ENCODE measurements at regions not wholly inside any gene's neighbourhood (a gene's known extent, or its start where the extent isn't known, plus 50 kb on each side); places are given as distances from the start of the nearest gene placed in this dataset.

DNA sequence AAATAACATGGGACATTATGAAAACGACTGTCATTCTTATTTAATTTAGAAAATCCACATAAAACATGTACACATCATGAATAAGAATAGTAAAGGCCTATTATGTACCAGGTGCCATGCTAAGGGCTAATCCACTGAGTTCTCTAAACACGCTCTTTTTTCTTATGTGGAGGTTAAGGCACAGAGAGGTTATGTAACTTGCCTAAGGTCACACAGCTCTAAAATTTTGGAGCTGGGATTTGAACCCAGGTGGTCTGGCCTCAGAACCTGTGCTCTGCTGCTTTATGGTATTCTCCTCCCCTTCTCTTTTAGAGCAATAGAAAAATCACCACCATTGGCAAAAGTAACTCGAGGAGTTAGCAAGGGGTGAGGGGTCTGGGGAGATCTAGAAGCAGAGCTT, 156.9 kb upstream of the ZNF536 start:
- H3K9me3 Mint-ChIP-seq, result no peaks in the 10 kb centered on the region
- no peak for DNase-seq
- H3K4me1 Mint-ChIP-seq, result peaks cover 9% of the 10 kb centered on the region
- intact Hi-C loops (cut with micrococcal nuclease), result no loop called here
- peaks cover 6% of the 10 kb centered on the region for H3K27me3 Mint-ChIP-seq
- no peaks in the 10 kb centered on the region for H3K36me3 Mint-ChIP-seq (ENCODE audit: low read depth)
- H3K27ac Mint-ChIP-seq, result peak overlapping the region; percentile 14
- peak overlapping the region; percentile 7 for H3K4me3 Mint-ChIP-seq

DNA sequence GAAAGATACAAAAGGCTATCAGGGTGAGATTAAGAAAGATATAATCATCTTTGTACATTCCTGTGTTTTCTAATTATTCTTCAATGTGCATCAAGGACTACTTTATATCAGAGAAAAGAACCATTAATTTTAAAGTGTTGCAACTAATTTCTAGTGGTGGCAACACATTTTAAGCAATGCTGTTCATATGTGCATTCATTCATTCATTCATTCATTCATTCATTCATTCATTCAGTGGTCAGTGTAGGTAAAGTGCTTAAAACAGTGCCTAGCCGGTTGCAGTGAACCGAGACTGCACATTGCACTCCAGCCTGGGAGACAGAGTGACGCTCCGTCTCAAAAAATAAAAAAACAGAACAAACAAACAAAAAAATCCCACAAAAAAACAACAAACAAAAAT, 155.7 kb upstream of the ZNF536 start:
- Mint-ChIP-seq H3K27ac (no peak overlapping the region), H3K36me3 (ENCODE audit: low read depth) (no peaks in the 10 kb centered on the region), H3K4me1 (peaks cover 9% of the 10 kb centered on the region), H3K9me3 (no peaks in the 10 kb centered on the region), H3K4me3 (no peak overlapping the region), H3K27me3 (peaks cover 14% of the 10 kb centered on the region)
- no peak for DNase-seq
- intact Hi-C loops (cut with micrococcal nuclease), result no loop called here

DNA sequence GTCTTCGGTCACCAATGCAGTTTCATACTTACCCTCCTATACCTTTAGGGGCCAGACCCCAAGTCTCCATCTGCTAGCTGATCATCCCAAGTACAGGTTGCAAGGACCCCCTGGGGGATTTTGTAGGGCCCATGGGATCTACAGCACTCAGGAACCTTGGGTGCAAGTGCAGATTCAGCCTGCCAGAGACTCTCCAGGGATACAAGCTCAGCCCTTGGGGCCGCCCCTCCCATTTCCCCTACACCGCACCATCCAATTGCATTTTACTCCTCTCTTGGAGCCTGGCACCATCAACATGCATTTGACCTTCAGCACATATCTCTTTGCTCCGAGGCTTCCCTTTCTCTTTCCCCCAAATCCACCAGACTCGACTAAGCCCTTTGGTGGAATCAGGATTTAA, 154.7 kb upstream of the ZNF536 start:
- no peaks in the 10 kb centered on the region for H3K36me3 Mint-ChIP-seq (ENCODE audit: low read depth)
- DNase-seq, result no peak

DNA sequence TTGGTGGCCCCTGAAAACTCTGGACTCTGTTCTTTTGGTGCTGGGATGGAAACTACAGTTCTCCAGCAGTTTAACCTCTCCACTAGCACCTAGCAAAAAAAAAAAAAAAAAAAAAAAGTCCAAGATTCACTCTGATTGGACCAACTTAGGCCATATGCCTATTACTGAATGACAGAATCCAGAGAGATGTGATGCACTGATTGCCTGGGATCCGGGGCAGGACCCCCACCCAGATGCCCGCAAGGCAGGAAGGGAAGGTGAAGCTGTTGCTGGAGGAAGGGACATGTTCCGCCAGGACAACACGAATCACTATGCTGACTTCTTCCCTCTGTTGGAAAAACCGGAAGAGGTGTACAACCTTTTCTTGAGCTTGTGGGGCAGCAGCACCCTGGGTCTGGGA, 152.5 kb upstream of the ZNF536 start:
- Mint-ChIP-seq H3K4me1 (peaks cover 9% of the 10 kb centered on the region), H3K9me3 (peaks cover under 1% of the 10 kb centered on the region), H3K36me3 (ENCODE audit: low read depth) (peaks cover 4% of the 10 kb centered on the region), H3K27ac (no peak overlapping the region), H3K4me3 (no peak overlapping the region), H3K27me3 (peaks cover 38% of the 10 kb centered on the region)
- intact Hi-C loops (cut with micrococcal nuclease), result loop anchor here (10.0 kb wide), 1 partner anchor 495 kb away; no protein-coding TSS in a partner anchor
- DNase-seq, result no peak

More for the DNA sequence above, 154.7 kb upstream of the ZNF536 start:
- intact Hi-C loops (cut with micrococcal nuclease), result no loop called here
- H3K4me1 Mint-ChIP-seq, result peaks cover 9% of the 10 kb centered on the region
- H3K27ac Mint-ChIP-seq, result no peak overlapping the region
- H3K9me3 Mint-ChIP-seq, result no peaks in the 10 kb centered on the region
- no peak overlapping the region for H3K4me3 Mint-ChIP-seq
- H3K27me3 Mint-ChIP-seq, result peaks cover 21% of the 10 kb centered on the region

DNA sequence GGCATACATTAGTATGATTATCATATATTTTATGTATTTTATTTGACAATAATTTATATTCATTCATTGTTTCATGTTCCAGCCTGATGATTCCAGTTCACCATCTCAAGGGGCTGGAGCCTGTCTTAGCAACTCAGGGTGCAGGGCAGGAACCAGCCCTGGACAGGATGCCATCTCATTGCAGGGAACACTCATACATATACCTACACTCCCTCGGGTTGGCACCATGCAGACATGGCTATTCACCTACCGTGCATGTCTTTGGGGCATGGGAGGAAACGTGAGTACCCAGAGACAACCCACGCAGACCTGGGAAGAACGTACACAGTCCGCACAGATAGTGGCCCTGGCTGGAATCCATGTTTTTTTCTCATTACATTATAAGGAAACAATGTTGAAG, 151.0 kb upstream of the ZNF536 start:
- DNase-seq, result no peak
- Mint-ChIP-seq H3K4me3 (no peak overlapping the region), H3K4me1 (peaks cover 11% of the 10 kb centered on the region), H3K36me3 (ENCODE audit: low read depth) (peaks cover 9% of the 10 kb centered on the region), H3K27ac (no peak overlapping the region), H3K9me3 (peaks cover 5% of the 10 kb centered on the region), H3K27me3 (peaks cover 42% of the 10 kb centered on the region)
- intact Hi-C loops (cut with micrococcal nuclease), result loop anchor here (10.0 kb wide), 1 partner anchor 496 kb away; no protein-coding TSS in a partner anchor

DNA sequence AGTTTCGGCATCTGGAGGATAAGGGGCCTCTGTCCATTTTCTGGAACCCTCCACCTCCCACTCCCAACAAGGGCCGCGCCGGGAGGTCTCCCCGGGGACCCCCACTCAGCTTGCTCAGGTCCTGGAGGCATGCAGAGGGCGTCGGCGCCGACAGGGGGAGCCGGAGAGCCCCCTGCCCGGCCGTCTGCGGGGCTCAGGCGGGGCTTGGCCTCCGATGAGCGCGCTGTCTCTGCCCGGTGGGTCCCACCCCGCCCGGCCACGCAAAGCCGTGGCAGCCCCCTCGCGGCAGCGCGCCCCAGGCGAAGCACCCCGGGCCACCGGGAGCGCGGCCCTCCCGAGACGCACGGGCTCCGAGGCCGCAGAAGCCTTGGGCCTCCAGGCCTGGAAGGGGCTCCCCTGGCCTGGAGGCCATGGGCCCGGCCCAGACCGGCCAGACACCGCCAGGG, 149.7 kb upstream of the ZNF536 start:
- Mint-ChIP-seq H3K4me1 (peaks cover 18% of the 10 kb centered on the region), H3K36me3 (ENCODE audit: low read depth) (peaks cover 12% of the 10 kb centered on the region), H3K27me3 (peaks cover 52% of the 10 kb centered on the region), H3K4me3 (no peak overlapping the region), H3K27ac (no peak overlapping the region), H3K9me3 (peaks cover 9% of the 10 kb centered on the region)
- DNase-seq, result peak; percentile 75
- intact Hi-C loops (cut with micrococcal nuclease), result loop anchor here (10.0 kb wide), 1 partner anchor 498 kb away; no protein-coding TSS in a partner anchor

DNA sequence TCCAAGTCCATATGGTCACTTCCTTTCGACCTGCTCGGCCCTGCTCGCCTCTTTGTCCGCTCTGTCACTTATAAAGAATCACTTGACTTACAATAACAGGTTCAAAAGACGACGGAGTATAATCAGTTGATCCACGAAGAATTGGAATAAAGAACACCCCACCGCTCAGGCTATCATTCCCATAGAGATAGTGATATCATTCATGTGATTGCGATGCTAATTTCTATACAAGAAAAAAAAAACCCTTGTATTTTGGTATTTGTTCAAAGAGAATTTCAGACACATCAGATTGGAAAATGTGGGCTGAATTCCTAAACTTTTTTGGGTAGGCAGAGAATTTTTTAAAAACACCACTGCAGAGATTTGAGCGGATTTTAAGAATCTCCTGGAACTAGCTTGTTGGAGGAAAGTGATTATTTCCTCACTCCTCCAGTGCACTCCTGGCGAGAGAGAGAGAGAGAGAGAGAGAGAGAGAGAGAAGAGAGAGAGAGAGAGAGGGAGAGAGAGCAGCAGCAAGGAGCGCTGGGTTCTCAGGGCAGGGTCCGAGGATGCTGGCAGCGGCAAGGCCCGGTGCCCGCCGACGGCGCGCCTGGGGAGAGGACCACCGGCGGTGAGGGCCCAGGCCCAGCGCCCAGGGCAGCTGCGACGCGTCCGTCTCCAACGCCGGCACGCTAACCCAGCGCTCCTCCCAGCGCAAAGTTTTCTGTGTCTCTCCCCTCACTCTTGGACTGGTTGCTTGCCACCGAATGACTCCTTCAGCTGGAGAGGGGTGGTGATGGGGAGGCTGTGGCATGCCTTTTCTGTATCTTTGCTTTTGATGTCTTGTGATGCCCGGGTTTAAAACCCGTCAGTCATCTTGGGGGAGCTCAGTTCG, 149.0 kb upstream of the ZNF536 start:
- Mint-ChIP-seq H3K27ac (peak overlapping the region; percentile 45), H3K36me3 (ENCODE audit: low read depth) (peaks cover 12% of the 10 kb centered on the region), H3K4me1 (peaks cover 21% of the 10 kb centered on the region), H3K9me3 (peaks cover 9% of the 10 kb centered on the region), H3K4me3 (no peak overlapping the region), H3K27me3 (peaks cover 56% of the 10 kb centered on the region)
- intact Hi-C loops (cut with micrococcal nuclease), result loop anchor here (10.0 kb wide), 1 partner anchor 498 kb away; no protein-coding TSS in a partner anchor
- no peak for DNase-seq

DNA sequence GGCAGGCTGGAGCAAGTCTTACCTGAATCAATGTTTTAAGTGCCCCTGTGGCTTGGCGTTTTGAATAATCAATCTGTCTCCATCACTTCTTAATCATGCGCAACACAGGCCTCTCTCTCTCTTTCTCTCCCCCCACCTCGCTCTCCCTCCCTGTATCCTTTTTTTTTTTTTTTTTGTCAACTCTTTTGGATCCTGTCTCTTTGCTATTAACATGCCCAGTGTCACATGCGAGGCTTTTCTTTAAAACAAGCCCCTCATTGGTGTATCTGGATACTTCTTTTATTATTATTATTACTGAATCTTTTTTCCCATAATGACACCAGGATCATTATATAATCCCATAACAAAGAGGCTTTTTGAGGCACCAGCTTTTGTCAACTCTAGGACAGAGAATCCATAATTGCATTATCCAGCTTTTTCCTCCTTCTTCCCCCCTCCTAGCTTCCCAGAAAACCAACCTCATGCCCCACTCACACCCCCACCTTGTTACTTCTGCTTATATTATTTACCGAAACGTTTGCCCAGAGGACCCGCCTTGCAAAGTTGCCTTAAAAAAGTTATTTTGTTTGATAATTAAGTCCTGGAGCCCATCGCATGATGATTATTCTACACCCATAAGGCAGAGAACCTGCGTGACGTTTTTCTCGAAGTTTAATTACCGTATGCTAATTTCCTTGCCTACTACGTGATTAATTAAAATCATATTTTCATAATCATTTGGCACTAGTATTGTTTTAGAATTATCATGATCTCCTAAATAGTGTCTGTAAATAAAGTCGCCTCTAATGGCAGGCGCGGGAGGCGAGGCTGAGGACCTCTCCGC, 148.1 kb upstream of the ZNF536 start:
- peaks cover 12% of the 10 kb centered on the region for H3K36me3 Mint-ChIP-seq (ENCODE audit: low read depth)
- peaks cover 9% of the 10 kb centered on the region for H3K9me3 Mint-ChIP-seq
- no peak for DNase-seq
- peaks cover 62% of the 10 kb centered on the region for H3K27me3 Mint-ChIP-seq
- H3K4me3 Mint-ChIP-seq, result no peak overlapping the region
- no peak overlapping the region for H3K27ac Mint-ChIP-seq
- intact Hi-C loops (cut with micrococcal nuclease), result loop anchor here (10.0 kb wide), 1 partner anchor 499 kb away; no protein-coding TSS in a partner anchor
- peaks cover 21% of the 10 kb centered on the region for H3K4me1 Mint-ChIP-seq

DNA sequence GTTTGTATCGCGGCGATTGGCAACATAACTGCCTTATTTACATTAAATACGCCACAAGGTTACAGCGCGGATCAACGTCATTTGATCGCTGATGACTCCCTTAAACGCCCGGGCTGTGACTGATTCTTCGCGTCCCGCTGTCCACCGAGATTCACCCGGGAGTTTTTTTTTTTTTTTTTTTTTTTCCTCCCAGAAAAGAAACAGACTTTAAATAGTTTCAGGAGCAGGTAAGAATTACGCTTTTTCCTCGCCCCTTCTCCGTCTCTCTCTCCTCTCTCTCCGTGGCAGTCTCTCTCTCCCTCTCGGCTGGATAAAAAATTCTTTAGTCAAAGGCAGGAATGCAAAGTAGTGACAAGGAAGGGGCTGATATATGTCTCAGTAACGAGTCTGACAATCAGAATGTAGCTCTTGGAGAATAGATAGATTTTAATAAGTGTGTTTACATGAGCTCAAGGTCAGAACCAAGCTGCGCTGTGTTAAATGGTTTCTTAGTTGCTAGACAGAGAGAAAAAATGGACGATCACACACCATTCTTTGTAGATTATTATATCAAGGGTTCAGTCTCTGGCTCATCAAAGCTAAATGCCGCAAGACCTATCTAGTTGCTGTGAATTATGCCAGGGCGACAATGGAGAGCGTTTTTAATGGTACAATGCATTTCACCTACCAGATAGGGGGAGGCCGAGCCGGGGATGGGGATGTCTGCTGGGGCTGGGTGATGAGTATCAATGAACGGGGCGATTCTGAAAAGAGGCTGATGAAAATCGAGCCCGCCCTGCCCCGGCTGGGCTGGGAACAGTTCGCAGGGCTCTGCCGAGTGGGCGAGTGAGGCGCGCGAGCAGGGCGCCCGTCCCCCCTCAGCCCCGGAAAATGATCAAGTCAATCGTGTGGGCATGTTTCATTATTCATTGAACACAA, 147.2 kb upstream of the ZNF536 start:
- Mint-ChIP-seq H3K27me3 (peaks cover 68% of the 10 kb centered on the region), H3K36me3 (ENCODE audit: low read depth) (peaks cover 12% of the 10 kb centered on the region), H3K27ac (peak overlapping the region; percentile 48), H3K4me1 (peaks cover 21% of the 10 kb centered on the region), H3K9me3 (peaks cover 9% of the 10 kb centered on the region), H3K4me3 (peak overlapping the region; percentile 75)
- DNase-seq, result peak; percentile 60
- intact Hi-C loops (cut with micrococcal nuclease), result loop anchor here (5.0 to 10.0 kb wide), 2 partner anchors 427 to 500 kb away; no protein-coding TSS in a partner anchor

DNA sequence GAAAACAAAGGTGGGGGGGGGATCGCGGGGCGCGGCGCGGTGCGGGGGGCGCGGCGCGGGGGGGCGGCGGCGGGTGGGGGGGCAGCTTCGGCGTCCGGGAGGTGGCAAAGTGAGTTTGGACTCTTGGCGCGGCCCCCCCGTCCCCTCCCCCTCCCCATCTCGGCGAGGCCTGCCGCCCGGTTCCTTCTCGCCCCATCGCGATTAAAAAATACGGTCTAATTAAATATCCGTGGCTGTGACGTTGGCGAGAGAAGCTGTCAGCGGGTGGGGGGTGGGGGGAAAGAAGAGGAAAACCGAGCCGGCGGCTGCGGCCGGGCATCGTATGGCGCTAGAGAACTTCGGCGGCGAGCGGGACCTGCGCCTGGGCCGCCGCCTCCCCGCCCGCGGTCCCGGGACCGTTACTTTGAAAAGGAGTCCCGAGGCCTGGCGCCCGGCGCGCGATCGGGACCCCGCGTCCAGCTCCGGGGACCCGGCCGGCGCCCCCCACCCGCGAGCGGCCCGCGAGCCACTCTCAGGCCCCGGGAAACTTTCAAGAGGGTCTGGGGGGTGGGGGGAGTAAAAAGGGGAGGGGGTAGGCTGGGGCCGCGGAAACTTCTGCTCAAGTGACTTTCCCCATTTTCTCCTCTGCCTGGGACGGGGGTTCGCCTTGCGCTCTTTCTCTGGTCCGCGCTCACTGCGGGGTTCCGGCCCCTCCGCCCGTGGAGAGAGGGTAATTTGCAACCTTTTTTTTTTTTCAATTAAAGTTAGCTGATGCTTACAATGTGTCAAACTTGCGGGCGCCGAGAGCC, 146.3 kb upstream of the ZNF536 start:
- Mint-ChIP-seq H3K9me3 (peaks cover 9% of the 10 kb centered on the region), H3K36me3 (ENCODE audit: low read depth) (peaks cover 12% of the 10 kb centered on the region), H3K27ac (peak overlapping the region; percentile 20), H3K27me3 (peaks cover 72% of the 10 kb centered on the region), H3K4me3 (peak overlapping the region; percentile 89), H3K4me1 (peaks cover 21% of the 10 kb centered on the region)
- intact Hi-C loops (cut with micrococcal nuclease), result loop anchor here (2.0 to 10.0 kb wide), 3 partner anchors 426 to 1131 kb away; no protein-coding TSS in a partner anchor
- no peak for DNase-seq

DNA sequence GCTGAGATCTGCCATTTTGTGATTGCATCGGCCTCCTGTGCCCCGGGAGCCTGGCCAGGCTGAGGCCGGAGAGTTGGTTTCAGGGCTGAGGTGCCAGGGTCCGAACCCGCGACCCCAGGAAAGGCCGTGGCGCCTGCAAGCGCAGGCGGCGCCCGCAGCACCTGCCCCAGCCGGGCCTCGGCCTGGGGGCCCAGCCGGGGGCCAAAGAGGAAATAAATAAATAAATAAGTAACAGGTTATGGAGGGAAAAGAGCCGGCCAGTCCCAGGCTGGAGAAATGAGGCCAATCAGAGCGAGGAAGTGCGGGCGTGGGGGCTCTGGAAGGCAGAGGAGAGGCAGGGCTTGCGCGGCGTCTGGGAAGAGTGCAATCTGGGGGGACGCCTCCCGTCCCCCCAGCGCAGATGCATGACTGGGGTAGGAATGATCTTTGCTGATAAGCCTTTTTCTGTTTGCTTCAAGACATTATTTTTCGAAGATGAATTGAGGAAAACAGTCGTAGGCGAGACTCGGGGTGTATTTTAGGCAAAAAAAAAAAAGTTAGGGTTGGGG, 145.6 kb upstream of the ZNF536 start:
- H3K27ac Mint-ChIP-seq, result peak overlapping the region; percentile 65

DNA sequence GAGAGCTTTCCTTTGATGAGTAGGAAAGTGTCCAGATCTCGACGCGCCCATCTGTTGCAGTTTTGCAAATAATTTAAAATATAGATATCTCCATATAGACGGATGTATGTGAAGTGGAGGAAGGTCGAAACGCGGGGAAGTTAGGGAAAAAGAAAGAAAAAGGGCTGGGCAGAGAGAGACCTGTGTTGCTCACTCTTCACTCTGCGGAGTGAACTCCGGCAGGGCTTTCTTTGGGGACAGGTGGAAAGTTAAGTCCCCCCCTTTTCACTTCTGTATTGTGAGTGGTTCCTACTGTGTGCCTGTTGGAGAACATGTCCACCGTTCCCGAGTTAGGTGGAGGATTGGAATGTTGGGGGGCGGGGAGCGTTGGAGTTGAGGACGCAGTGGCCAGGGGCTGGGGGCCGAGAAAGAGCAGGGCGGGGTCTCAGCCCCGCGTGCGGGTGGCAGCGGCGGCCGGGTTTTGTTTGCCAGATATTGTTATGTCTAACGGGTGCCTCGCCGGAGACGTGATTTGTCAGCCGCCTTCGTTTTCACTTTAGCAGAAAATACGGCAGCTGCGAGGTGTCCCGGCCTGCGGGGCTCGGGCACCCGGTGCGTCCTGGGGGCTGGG, 145.1 kb upstream of the ZNF536 start:
- H3K27ac Mint-ChIP-seq, result peak overlapping the region; percentile 65
- peaks cover 21% of the 10 kb centered on the region for H3K4me1 Mint-ChIP-seq
- peaks cover 9% of the 10 kb centered on the region for H3K9me3 Mint-ChIP-seq
- peak; percentile 58 for DNase-seq
- H3K36me3 Mint-ChIP-seq (ENCODE audit: low read depth), result peaks cover 12% of the 10 kb centered on the region
- peak overlapping the region; percentile 89 for H3K4me3 Mint-ChIP-seq
- intact Hi-C loops (cut with micrococcal nuclease), result loop anchor here (2.0 to 10.0 kb wide), 3 partner anchors 425 to 1130 kb away; no protein-coding TSS in a partner anchor
- peaks cover 69% of the 10 kb centered on the region for H3K27me3 Mint-ChIP-seq

More for the DNA sequence above, 145.6 kb upstream of the ZNF536 start:
- Mint-ChIP-seq H3K9me3 (peaks cover 9% of the 10 kb centered on the region), H3K36me3 (ENCODE audit: low read depth) (peaks cover 12% of the 10 kb centered on the region), H3K4me1 (peaks cover 21% of the 10 kb centered on the region), H3K27me3 (peaks cover 72% of the 10 kb centered on the region), H3K4me3 (peak overlapping the region; percentile 89)
- intact Hi-C loops (cut with micrococcal nuclease), result loop anchor here (2.0 to 10.0 kb wide), 3 partner anchors 426 to 1130 kb away; no protein-coding TSS in a partner anchor
- DNase-seq, result no peak

Measured in activated CD4-positive, alpha-beta T cell treated with anti-CD3 and anti-CD28 coated beads, Interleukin-2, amount 10 ng/mL, durations not matched to agents 24 days and 14 days (primary cell).